ENCODE measurements at regions not wholly inside any gene's neighbourhood (a gene's known extent, or its start where the extent isn't known, plus 50 kb on each side); places are given as distances from the start of the nearest gene placed in this dataset.

- Histone ChIP-seq H3K36me3 (ENCODE audit: insufficient read depth, low read length) (no peaks in the 10 kb centered on the region), H3K27me3 (ENCODE audit: control insufficient read depth in 1 of 2, insufficient read depth in 2 of 2, low read length in 2 of 2) (no peaks in the 10 kb centered on the region), H3K27ac (ENCODE audit: low read depth in 1 of 2, low read length in 2 of 2) (no peak overlapping the region), H3K4me1 (ENCODE audit: insufficient read depth, low read length) (no peaks in the 10 kb centered on the region), H3K4me3 (ENCODE audit: low read length) (no peak overlapping the region), H3K9me3 (ENCODE audit: control insufficient read depth in 1 of 2, insufficient read depth in 1 of 2, low read length in 2 of 2) (no peaks in the 10 kb centered on the region)
- DNase-seq = no peak
- Mint-ChIP-seq H3K4me3 (no peak overlapping the region), H3K4me1 (ENCODE audit: low read depth) (no peaks in the 10 kb centered on the region), H3K27ac (no peak overlapping the region), H3K36me3 (ENCODE audit: low read depth) (no peaks in the 10 kb centered on the region), H3K9me3 (no peaks in the 10 kb centered on the region), H3K27me3 (peaks cover 3% of the 10 kb centered on the region)
- POLR2A ChIA-PET = no interaction called here
- ATAC-seq (ENCODE audit: poor library complexity) = no peak
- CTCF ChIA-PET = no interaction called here
- intact Hi-C loops (cut with DNase I, micrococcal nuclease) = no loop called here
- no peak for TF ChIP-seq CTCF (IDR thresholded peaks at IDR 0.05)
Measured at GRCh38 chr9:1510712-1511111, 460.6 kb downstream of the DMRT2 start.

GRCh38 chr9:1513105-1513504 lies 462.9 kb downstream of the DMRT2 start:
- Mint-ChIP-seq H3K27ac (no peak overlapping the region), H3K36me3 (ENCODE audit: low read depth) (no peaks in the 10 kb centered on the region), H3K27me3 (no peaks in the 10 kb centered on the region), H3K4me1 (ENCODE audit: low read depth) (no peaks in the 10 kb centered on the region), H3K4me3 (no peak overlapping the region), H3K9me3 (no peaks in the 10 kb centered on the region)
- H3K36me3 ChIP-seq (ENCODE audit: insufficient read depth, low read length) = no peaks in the 10 kb centered on the region
- no peaks in the 10 kb centered on the region for H3K4me1 ChIP-seq (ENCODE audit: insufficient read depth, low read length)
- no peak for TF ChIP-seq CTCF (IDR thresholded peaks at IDR 0.05)
- ChIA-PET CTCF (no interaction called here), POLR2A (no interaction called here)
- intact Hi-C loops (cut with DNase I, micrococcal nuclease) = no loop called here
- no peaks in the 10 kb centered on the region for H3K27me3 ChIP-seq (ENCODE audit: control insufficient read depth in 1 of 2, insufficient read depth in 2 of 2, low read length in 2 of 2)
- H3K9me3 ChIP-seq (ENCODE audit: control insufficient read depth in 1 of 2, insufficient read depth in 1 of 2, low read length in 2 of 2) = no peaks in the 10 kb centered on the region
- no peak overlapping the region for H3K27ac ChIP-seq (ENCODE audit: low read depth in 1 of 2, low read length in 2 of 2)
- no peak overlapping the region for H3K4me3 ChIP-seq (ENCODE audit: low read length)
- DNase-seq = no peak
- no peak for ATAC-seq (ENCODE audit: poor library complexity)

- POLR2A ChIA-PET = no interaction called here
- Histone ChIP-seq H3K36me3 (ENCODE audit: insufficient read depth, low read length) (no peaks in the 10 kb centered on the region), H3K9me3 (ENCODE audit: control insufficient read depth in 1 of 2, insufficient read depth in 1 of 2, low read length in 2 of 2) (no peaks in the 10 kb centered on the region), H3K27me3 (ENCODE audit: control insufficient read depth in 1 of 2, insufficient read depth in 2 of 2, low read length in 2 of 2) (no peaks in the 10 kb centered on the region), H3K27ac (ENCODE audit: low read depth in 1 of 2, low read length in 2 of 2) (no peak overlapping the region), H3K4me3 (ENCODE audit: low read length) (no peak overlapping the region), H3K4me1 (ENCODE audit: insufficient read depth, low read length) (no peaks in the 10 kb centered on the region)
- no peaks in the 10 kb centered on the region for H3K4me1 Mint-ChIP-seq (ENCODE audit: low read depth)
- H3K27ac Mint-ChIP-seq = no peak overlapping the region
- CTCF ChIA-PET = no interaction called here
- no peaks in the 10 kb centered on the region for H3K9me3 Mint-ChIP-seq
- H3K4me3 Mint-ChIP-seq = no peak overlapping the region
- ATAC-seq (ENCODE audit: poor library complexity) (no peak), DNase-seq (no peak)
- no peak for TF ChIP-seq CTCF (IDR thresholded peaks at IDR 0.05)
- H3K36me3 Mint-ChIP-seq (ENCODE audit: low read depth) = no peaks in the 10 kb centered on the region
- no peaks in the 10 kb centered on the region for H3K27me3 Mint-ChIP-seq
- intact Hi-C loops (cut with DNase I, micrococcal nuclease) = no loop called here
Measured at GRCh38 chr9:1514250-1514649, 464.1 kb downstream of the DMRT2 start.
